NCI-H187 (cell line): ENCODE measurements at regions not wholly inside any gene's neighbourhood (a gene's known extent, or its start where the extent isn't known, plus 50 kb on each side); places are given as distances from the start of the nearest gene placed in this dataset.
"Not testable (repeated sequence)": the region's sequence is repeated elsewhere in the genome, so short reads cannot be mapped to it uniquely, and the experiment has no call there.

Experiments used
- DNase-seq, 2 experiments: peaks; one replicate each; lab custom pipeline; 2025; lab: John Stamatoyannopoulos, UW

DNA sequence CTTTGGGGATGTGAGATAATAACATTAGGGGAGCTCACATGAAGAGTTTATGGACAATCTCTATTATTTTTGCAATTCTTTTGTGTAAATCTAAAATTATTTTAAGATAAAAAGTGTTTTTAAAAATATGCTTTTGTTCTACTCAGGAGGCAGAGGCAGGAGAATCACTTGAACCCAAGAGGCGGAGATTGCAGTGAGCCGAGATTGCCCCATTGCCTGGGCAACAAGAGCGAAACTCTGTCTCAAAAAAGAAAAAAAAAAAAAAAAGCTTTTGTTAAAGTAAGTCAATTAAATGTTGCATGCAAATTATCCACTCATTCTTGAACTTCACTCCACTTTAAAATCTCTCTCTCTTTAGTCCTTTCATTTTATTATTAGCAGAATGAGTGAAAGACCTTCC is 193.3 kb upstream of the IRS2 start:
- not testable (repeated sequence) for DNase-seq

DNA sequence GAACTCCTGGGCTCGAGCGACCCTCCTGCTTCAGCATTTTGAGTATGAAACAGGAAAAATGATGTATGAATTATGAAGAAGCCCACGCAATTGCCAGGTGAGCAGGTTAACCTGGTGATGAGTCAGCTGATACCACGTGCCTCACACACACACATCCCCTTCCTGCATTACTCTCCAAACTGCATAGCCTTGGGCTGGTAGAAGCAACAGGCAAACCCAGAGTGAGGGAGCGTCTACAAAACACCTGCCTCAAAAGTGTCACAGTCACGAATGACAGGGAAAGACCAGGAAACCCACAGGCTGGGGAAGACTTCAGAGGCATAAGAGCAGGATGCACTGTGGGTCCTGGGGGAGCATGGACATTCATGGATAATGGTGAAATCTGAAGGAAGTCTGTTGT is 192.8 kb upstream of the IRS2 start:
- DNase-seq = no peak

DNA sequence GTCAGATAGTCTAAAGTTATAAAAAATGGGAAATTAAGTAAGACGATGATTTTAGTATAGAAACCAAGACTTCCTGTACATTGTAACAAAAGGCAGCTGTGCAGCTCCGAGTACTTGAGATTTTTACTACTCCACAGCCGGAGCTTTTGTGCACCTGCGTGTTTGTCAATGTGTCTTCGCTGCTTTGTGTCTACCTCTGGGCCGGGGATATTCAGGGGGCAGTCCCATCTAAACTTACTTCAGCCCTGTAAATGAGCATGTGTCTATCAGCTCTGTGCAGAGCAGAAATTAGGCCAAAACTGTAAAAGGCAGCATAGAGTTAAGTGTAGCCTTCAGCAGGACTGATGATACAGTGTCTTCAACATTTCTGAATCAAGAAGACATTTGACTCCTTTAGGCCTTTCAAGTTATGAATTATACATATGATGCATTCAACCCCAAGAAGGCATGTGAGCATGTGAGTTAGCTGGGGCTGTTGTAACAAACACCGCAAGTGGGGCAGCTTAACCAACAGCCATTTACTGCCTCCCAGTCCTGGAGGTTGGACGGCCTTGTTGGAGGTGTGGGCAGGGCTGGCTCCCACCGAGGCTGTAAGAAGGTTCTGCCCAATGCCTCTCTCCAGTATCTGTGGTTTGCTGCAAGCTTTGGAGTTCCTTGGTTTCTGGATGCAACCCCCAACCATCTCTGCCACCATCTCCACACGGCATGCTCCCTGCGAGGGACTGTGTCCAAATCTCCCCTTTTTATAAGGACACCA is 191.0 kb upstream of the IRS2 start:
- no peak for DNase-seq

DNA sequence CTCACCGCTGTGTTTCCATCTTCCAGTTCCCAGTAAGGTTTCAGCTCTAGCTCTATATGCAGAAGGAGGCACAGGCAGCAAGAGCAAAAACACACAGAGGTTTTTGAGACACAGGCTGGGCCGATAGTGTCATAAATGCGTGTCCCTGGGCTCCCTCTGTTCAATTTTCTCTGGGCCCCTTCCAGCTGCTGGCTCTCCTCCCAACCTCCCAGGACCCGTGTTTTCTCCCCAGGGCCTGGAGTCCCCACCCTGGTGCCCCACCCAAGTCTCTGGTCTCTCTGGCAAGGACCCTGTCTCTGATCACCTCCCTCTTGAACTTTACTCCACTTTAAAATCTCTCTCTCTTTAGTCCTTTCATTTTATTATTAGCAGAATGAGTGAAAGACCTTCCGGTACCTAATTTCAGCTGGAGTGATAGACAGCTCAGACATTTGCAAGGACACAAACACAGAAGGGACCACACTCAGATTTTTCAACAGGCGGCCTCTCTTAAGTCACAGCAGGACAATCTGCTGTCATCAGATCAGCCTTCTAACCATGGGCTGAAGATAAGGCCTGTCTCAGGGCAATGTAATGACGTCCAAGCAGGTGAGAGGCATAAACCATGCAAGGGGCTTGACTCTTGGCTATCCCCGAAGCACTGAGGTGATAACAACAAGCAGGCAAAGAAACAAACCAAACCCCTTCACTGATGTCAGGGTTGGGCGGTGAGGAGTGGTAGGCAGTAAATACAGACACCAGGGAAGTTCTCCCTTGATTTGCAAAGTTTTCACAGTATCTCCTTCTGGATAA is 190.0 kb upstream of the IRS2 start:
- DNase-seq = no peak

DNA sequence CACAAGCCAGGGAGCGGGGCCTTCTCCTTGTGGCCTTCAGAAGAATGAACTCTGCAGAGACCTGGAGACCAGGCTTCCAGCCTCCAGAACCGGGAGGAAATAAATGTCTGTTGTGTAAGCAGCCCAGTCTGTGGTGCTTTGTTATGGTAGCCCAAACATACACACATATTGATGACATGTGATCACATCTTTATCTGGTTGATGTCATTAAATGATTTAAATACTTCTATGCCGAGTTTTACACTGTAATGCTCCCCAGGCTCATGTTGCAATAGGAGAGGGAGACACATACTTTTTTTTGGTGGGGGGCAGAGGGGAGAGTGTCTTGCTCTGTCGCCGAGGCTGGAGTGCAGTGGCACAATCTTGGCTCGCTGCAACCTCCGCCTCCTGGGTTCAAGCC is 188.0 kb upstream of the IRS2 start:
- DNase-seq = no peak

DNA sequence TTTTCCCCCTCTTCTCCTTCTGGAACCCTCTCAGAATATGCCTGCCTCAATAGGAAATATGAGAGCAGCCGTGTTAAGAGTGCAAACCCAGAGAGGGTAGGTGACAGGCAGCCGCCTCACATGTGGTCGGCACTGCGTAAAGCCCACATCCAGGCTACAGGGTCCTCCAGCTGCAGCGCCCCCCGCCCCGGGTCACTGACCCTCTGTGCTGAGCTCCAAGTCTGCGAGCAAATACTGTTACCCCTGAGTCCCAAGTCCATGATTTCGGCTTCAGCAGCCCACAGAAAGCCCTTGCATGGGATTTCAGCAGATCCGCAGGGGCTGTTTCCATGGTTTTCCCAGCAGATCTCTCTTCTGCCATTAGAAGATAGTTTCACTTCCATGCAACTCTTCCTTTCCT is 186.9 kb upstream of the IRS2 start:
- no peak for DNase-seq

DNA sequence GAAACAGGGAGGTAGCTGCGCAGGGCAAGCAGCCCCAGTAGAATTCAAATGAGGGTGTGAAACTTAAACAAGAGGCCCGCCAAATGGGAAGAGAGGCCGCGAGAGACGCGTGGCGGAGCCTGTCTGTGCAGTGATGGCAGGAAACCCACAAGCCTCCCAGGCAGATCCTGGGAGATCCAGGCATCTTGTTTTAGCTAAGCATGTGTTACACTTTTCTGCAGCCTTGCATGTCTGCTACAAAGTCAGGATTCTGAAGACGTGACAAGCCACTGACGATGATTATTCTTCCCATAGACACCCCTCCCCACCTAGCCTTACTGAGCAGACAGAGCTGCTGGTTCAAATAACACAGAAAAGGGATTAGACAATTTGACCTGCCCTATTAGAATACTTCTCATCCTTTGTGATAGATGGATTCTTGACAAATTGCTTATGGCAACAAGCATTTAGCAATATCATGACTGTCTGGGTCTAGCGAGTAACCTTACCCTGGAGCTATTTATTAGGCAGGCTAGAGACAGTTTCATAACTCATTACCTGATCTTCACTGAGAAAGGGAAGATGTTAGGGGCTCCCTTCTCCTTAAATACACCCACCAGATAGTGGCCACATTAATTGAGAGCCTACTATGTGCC is 185.2 kb upstream of the IRS2 start:
- DNase-seq = no peak

DNA sequence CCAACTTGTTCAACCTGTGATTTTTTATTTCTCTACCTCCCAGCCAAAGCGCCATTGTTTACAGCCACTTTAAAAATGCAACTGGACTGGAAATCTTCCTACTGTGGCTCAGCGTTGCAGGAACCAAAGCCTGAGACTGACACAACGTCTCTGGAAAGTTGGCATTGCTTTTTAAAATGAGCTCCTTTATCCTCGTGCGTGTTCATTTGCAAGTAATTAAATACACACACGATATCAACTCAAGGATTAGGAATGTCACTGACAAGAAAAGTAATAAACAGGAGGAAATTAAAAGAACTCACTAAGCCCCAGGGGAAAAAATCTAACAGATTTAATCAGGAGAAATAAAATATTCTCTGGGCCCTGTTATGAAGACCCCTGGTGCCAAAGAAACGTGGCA is 184.6 kb upstream of the IRS2 start:
- no peak for DNase-seq

DNA sequence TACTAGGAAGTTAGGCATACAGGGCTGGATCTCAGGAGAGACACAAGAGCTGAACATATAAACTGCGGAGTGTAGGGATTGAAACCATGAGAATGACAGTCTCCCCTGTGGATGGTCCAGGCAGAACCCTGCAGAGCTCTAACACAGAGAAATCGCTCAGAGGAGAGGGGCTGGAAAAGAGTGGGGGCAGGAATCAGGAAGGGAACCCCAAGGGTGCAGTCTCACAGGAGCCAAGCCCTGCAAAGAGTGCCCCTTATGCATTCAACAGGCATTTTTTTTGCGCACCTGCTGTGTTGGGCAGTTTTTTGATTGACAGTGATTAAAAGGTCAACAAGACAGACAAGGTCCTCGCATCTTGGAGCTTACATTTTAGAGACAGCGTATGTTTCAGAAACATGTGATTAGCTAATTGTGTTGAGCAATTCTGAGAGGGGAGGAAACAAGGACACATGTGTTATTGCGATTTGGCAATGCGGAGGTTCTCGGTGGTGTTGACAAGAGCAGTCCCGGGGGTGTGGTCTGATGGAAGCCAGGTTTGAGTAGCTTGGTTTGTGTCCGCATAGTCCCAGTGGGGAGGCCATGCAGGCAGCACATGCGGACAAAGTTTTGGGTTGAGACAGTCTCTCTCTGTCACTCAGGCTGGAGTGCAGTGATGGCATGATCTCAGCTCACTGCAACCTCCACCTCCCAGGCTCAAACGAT is 182.6 kb upstream of the IRS2 start:
- DNase-seq = no peak

DNA sequence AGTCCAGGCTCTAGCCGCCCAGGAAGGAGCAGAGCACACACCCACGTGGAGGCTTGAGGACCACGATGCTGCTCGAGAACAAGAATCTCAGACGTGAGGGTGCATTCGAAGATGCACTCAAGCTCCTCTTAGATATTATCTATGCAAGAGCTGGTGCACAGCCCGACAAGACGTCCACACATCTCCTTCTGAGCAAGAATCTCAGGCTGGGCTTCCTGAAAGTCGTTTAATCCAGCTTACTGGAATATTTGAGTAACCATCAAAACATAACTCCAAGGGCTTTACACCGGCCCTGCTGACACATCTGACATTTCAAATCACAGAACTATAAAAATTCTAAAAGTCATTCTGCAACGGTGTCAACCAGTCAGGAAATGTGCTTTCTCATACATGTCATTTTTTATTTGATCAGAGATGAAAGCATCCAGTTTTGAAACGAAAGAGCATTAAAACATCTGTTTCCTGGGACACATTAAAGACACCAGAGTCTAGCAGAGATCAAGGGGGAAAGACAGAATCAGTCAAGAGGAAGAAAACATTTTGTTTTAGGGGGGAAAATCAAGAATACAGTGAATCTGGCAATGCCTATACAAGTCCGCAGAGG is 177.7 kb upstream of the IRS2 start:
- no peak for DNase-seq

DNA sequence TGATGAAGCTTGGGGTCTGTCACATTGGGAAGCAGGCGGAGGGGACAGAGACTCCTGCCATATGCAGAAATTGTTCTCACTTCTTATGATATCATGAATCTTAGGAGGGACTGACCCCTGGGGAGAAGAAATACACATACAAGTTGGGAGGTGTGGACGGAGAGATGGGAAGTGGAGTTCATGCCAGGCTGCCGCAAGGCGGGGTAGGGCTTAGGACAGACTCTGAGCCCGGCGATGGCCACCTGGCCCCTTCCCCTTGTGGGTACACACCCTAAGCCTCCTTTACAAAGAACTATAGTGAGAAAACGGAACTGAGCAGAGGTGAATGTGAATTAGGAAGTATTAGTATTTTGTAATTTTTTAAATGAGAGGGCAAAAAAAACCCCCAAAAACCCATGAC is 177.0 kb upstream of the IRS2 start:
- DNase-seq = no peak

DNA sequence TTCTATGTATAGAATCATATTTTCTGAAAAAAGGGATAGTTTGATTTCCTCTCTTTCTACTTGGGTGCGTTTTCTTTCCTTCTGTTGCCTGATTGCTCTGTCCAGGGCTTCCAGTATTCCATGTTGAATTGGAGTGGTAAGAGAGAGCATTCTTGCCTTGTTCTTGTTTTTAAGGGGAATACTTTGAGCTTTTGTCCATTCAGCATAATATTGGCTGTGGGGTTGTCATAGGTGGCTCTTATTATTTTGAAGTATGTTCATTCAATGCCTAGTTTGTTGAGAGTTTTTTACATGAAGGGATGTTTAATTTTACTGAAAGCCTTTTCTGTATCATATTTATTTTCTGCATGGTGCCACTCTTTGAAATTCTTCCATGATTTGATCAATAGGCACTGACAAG is 173.5 kb upstream of the IRS2 start:
- no peak for DNase-seq

DNA sequence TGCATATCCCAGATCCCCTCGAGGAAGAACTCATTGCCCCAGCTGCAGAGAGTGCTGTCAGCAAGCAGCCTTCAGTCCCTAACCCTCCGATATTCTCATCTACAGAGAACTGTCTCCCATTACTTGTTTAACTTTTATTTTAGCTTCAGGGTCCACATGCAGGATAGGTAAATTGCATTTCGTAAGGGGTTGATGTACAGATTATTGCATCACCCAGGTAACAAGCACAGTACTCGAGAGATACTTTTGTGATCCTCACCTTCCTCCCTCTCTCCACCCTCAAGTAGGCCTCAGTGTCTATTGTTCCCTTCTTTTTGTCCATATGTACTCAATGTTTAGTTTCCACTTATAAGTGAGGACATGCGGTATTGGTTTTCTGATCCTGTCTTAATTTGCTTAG is 171.5 kb upstream of the IRS2 start:
- no peak for DNase-seq

DNA sequence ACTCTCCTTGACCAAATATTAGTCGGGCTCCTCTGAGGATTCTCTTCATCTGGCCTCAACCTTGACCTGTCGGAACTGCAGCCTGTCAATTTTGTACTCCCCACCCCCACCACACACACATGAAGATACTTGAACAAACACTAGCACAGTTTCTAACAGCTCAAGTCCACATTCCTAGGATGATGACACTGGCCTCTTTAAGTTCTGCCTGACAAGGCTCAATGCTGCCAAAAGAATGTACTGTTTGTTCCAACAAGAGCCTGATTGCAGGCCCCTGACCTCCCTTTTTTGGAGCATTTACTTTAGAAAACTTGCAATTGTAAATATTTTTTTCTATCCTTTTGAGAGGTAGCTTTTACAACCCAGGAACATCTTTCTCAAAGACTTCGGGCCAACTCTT is 169.2 kb upstream of the IRS2 start:
- DNase-seq = no peak

DNA sequence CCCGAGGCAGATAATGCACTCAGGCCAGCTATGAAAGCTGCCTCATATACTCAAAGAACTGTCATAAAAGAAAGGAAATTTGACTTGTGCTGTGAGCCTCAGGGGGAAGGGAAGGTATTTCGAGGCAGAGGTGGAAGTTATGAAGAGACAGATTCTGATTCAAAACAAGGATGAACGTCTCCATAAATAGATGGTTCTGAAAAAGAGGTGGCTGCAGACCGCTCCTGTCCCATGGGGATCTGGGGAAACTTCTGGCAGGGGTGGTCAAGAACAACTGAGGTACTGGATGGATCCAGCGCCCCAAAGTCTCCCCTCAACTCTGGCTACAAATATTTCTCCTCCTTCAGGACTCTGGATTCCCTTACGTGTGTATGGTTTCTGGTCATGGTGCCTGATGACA is 168.1 kb upstream of the IRS2 start:
- no peak for DNase-seq

DNA sequence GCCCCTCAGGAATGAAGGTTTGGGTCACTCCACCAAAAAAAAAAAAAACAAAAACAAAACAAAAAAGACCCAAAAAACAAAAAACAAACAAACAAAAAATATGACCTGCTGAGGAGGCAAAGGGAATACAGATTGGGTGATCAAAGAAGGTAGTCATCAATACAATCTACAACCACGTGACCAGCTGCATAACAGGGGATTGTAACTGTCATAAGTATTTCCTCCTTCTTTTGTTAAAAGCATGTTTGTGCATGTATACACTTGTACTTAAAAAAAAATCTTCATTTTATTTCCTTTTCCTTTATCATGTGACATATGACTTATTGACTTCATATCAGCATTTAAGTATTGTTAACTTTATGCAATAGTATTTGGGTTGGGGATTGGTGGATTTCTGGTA is 165.1 kb upstream of the IRS2 start:
- DNase-seq = no peak

DNA sequence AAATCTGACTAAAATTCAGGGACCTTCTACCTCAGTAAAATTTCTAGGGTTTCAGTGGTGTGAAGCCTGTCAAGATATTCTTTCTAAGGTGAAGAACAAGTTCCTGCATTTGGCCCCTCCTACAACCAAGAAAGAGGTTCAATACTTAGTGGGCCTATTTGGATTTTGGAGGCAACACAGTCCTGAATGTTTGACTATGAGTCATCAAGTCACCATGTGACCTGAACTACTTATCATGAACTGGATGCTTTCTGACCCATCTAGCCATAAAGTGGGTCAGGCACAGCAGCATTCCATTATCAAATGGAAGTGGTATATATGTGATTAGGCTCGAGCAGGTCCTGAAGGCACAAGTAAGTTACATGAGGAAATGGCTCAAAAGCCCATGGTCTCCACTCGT is 163.0 kb upstream of the IRS2 start:
- DNase-seq = no peak

DNA sequence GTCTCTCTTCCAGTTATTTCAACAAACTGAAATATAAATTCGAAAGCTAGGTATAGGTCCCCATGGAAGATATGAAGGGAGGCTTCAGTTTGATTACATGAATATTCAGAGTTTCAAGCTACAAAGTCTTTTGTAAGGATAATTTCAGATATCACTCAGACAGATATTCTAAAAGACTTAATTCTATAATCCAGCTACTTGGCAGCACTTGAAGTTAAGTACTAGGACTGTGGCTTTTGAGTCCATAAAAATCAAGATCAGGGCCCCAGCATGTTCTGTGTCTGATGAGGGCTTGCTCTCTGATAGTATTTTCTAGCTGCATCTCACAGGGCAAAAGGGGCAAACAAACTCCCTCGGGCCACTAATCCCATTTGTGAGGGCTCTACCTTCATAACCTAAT is 160.6 kb upstream of the IRS2 start:
- DNase-seq = no peak

DNA sequence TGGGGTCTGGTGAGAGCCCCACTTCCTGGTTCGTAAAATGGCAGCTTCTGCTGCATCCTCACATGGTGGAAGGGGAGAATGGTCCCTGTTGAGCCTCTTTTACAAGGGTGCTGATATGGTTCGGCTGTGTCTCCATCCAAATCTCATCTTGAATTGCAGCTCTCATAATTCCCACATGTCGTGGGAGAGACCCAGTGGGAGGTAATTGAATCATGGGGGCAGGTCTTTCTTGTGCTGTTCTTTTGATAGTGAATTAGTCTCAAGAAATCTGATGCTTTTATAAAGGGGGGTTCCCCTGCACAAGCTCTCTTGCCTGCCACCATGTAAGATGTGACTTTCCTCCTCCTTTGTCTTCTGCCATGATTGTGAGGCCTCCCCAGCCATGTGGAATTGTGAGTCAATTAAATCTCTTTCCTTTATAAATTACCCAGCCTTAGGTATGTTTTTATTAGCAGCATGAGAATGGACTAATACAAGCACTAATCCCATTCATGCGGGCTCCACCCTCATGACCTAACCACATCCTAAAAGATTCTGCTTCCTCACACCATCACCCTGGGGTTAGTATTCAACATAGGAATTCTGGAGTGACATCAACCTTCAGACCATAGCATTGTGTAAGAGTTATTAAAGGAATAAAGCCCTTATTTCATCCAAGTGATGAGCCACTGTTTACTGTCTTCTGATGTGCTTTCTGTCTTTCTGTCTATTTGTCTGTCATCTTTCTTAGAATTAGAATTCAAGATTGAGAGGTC is 159.0 kb upstream of the IRS2 start:
- DNase-seq = no peak

DNA sequence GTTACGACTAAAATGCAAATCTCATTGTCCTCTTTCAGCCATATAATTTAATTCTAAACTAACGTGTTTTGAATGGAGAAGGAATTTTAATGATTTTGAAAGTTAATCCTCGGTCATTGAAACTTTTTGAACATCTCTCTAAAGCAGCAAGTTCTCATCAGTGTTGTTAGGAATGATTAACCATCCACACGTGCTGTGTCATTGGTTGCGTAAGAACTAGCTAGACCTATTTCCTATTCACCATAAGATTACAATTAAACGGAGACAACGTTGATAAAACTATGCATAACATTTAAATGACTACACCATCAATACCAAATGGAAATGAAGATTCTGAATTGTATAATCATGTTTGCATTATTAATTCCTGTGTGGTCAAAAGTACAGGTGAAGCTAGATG is 155.6 kb upstream of the IRS2 start:
- DNase-seq = no peak

DNA sequence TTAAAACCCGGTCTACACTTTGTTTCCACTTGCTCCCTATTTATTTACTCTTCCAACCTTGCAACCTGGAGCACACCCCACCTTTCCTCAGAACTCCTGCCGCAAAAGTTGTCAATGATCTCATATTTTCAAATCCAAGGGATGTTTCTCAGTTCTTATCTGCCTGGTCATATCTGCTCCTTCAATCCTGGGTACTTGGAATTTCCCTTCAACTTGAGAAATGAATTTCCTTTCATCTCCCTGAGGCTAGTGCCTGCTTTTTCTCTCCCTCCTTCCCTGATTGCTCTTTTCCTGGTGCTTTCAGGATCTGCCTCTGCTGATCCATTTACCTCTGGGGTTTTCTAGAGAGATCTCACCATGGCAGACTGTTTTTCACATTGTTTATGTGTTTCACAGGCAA is 154.8 kb upstream of the IRS2 start:
- DNase-seq = no peak

DNA sequence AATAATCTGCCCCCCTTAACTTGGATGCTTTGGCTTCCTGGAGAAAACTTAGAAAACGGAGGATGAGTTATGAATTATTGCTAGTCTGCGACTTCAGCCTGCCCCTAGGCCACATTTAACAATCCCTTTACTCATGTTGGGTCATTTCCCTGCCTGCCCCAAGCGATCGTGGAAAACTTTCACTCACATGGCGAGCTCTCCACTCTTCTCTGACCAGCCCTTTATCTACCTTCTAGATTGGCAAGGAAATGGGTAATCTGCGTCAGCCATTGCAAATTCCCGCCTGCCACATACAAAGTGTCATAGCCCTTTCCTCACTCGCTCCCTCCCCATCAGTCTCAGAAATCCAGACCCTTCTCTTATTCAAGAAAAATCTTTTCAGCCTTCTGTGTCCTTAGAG is 154.3 kb upstream of the IRS2 start:
- DNase-seq = no peak
